Epidermal melanocyte (primary cell): ENCODE measurements at regions not wholly inside any gene's neighbourhood (a gene's known extent, or its start where the extent isn't known, plus 50 kb on each side); places are given as distances from the start of the nearest gene placed in this dataset.
"Not testable (repeated sequence)": the region's sequence is repeated elsewhere in the genome, so short reads cannot be mapped to it uniquely, and the experiment has no call there.

Experiments
- DNase-seq: peaks from one replicate; pipeline ENCODE4 v3.0.0; 2011; ENCODE audit warnings: low spot score; ENCODE audit not compliant: insufficient read length

GRCh38 chr3:91348064-91348463, 2240.6 kb downstream of the EPHA3 start:
- not testable (repeated sequence) for DNase-seq

- not testable (repeated sequence) for DNase-seq
Measured at GRCh38 chr3:91349072-91349471, 2241.7 kb downstream of the EPHA3 start.

DNA sequence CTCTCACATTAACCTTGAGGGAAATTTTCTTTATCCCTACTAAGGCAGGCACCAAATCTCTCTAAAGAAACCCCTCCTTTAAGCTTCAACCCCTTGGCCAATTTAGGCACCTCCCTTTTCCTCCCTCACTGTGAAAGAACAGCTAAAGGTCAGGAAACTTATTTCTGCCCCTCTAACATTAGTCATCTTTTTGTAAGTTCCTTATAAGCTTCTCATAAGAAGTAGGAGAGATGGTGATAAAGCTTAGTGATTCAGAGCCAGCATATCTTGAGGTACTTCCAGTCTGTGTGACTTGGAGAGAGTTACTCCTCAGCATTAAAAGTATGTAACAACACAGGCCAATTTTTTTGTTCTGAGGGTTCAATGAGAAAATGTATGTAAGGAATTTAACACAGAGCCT, 2244.7 kb downstream of the EPHA3 start:
- DNase-seq = not testable (repeated sequence)

- DNase-seq = not testable (repeated sequence)
Measured at GRCh38 chr3:91359278-91359677, 2251.9 kb downstream of the EPHA3 start.

DNA sequence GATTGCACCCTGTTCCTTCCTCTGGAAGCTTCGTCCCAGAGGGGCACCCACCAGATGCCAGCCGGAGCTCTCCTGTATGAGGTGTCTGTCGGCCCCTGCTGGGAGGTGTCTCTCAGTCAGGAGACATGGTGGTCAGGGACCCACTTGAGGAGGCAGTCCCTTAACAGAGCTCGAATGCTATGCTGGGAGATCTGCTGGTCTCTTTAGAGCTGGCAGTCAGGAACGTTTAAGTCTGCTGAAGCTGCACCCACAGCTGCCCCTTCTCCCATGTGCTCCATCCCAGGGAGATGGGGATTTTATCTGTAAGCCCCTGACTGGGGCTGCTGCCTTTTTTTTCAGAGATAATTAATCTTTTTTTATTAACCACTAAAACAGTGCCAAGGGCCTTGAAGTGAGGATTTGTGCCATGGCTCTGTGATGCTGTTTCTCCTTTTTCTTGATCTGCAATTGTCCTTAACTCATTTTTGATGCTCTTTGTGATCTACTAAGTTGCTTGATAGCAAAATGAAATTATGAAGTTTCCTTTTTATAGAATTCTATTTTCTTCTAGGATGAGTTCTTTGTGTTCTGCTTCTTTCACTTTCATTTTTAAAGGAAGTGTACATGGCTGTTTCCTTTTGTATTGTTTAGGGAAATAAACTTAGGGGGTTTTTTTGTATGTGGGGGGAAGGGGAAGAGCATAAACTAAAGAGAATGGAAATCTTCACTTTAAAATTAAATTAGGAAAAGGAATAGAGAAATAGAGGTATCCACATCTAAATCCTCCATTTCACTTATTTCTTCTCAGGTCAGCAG, 2275.9 kb downstream of the EPHA3 start:
- DNase-seq = not testable (repeated sequence)

- DNase-seq = not testable (repeated sequence)
Measured at GRCh38 chr3:91403938-91404337, 2296.5 kb downstream of the EPHA3 start.

- DNase-seq = not testable (repeated sequence)
Measured at GRCh38 chr3:91442063-91442462, 2334.6 kb downstream of the EPHA3 start.

- DNase-seq = not testable (repeated sequence)
Measured at GRCh38 chr3:91442483-91442882, 2335.1 kb downstream of the EPHA3 start.

DNA sequence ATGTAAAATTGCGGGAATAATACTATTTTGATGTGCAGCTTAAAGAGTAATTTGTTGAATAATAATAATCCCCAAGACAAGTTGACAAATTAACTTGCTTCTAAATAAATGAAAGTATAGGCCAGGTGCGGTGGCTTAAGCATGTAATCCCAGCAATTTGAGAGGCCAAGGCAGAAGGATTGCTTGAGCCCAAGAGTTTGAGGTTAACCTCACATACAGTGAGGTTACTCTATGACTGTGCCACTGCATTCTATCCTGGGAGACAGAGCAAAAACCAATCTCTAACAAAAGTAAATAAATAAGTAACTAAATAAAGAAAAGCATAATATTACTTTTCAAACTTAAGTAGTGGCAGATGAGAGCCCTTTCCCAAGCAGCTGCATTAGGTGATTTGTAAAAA, 2341.0 kb downstream of the EPHA3 start:
- not testable (repeated sequence) for DNase-seq

- peak; percentile 10 for DNase-seq
Measured at GRCh38 chr3:91466517-91466916, 2359.1 kb downstream of the EPHA3 start.

DNA sequence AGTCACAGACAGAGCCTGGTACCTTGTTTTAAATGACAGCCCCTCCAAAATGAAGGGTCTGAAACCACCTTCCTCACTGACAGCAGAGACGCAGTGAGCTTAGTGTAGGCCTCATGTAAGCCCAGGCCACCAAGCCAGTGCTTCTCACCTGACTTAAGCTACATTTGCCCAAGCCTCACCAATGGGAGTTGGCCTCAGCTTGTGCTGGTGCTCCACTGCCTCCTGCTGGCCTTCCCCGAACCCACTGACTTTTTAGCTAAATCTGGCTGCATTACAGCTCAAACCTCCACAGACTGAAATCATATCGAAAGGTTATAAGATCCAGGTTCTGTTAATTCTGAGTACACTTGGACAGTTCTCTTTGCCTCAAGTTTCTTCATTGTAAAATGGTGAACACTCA, 2361.8 kb downstream of the EPHA3 start:
- DNase-seq = not testable (repeated sequence)

DNA sequence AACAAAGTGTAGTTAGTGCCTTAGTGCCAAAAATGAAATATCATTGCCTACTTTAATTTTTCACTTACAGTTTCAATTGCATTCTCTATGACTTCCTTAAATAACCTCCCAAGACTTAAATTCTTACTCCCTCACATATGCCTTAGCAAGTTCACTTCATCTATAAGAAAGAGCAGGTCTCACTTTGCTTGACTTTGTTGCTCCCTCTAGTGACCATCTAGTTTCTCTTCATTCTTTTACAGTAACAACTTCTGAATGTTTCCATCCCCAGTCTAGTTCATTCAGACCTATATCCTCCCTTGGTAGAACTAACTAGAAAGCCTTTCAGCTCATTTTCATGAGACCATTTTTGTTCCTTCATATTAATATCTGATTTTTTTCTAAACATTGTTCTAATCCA, 2377.6 kb downstream of the EPHA3 start:
- not testable (repeated sequence) for DNase-seq

- not testable (repeated sequence) for DNase-seq
Measured at GRCh38 chr3:91485891-91486290, 2378.5 kb downstream of the EPHA3 start.

DNA sequence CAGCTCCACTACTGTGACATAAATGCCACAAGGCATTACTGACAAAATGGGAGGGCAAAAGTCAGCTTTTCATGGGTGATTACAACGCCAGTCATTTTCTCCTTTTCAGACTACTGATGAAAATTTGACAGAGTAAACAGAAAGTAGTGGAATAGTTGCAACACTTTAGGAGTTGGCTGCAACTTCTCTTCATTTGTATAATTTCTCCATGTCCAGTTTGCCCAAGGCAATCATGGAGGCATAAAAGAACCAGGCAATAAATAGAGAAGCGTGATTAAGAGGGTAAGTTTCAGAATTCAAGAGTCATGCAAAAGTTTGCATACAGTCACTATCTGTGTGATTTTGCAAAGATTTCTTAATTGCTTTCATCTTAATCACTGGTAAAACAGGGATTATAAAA, 2390.3 kb downstream of the EPHA3 start:
- DNase-seq = not testable (repeated sequence)

- DNase-seq = not testable (repeated sequence)
Measured at GRCh38 chr3:91499850-91500249, 2392.4 kb downstream of the EPHA3 start.

GRCh38 chr3:91504874-91505273, 2397.5 kb downstream of the EPHA3 start:
- DNase-seq = not testable (repeated sequence)
